GM18520 (cell line): ENCODE measurements at regions not wholly inside any gene's neighbourhood (a gene's known extent, or its start where the extent isn't known, plus 50 kb on each side); places are given as distances from the start of the nearest gene placed in this dataset.

ENCODE experiments used
- ATAC-seq: cut with Tn5 transposase; IDR thresholded peaks from one replicate; pipeline ENCODE4 v1.9.1; 2021; ENCODE audit not compliant: unreplicated experiment

DNA sequence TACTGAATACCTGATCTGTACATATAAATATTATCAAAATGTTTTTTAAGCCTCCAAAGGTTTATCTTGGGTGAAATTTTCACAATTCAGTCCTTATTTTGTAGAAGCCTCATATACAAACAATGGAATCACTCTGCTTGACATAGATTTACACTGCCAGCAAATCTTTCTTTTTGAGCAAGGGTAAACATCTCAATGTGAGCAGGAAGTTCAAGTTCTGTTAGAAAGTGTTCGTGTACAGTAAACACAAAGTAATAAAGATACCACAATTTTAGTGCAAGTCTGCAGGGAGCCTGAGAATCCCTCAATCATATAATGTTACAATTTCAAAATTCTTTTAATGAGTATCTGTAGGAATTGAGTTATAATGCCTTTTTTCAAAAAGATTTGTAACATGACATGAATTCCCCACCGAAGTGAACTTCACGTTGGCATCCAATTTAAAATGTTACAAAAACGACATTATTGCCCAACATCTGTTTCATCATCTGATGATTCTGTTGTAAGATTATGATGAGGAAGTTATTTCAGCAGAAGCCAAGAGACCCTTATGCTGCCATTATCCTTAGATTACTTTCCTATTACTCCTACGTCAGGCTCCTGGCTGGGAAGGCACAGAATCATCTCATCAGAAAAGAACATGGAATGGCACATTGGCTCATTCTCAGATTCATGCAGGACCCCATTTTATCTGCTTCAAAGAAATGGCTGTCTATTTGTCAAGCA lies 283.9 kb upstream of the ACVR2A start:
- ATAC-seq, result no peak

DNA sequence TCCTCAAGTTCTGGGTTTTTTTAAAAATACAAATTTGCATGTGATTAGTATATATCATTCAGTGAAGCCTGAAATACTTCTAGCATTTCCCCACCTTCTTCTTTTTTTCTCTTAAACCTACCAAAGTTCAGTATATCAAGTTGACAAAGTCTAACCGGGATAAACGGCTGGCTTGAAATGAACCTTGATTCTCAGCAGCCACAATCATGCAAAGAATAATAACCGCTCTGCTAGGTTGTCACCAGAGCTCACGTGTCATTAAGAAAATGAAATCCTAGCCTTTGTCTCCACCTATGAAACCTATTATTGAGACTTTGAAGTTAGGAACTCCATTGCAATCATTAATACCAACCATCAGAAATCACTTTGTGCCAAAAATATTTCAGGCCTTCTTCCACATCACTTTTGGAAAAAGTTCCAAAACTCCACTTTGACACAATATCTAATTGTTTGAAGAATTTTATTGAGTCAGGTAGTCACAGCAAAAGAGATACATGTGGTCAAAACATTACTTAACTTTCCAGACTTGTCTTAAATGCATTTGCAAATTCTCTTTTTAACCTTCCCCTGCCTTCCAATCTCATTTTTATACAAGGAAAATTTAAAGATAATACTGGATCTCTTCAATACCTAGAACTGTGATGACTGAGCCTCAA lies 285.6 kb upstream of the ACVR2A start:
- no peak for ATAC-seq

DNA sequence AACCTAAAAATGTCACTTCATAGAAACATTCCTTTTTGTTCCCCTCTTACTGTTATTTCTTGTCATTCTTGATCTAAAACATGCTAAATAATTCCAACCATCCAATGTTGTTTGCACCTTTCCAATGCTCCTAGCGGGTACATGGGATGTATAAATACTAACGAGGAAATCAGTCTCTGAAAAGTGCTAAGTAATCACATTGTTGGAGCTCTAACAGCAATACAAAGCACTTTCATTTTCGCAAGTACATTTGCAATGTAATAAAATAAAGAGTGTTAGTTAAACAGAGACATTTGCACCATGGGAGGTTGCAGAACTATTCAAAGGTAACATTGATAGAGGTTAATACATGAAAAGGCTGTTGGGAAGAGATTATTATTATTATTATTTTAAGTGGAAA lies 286.2 kb upstream of the ACVR2A start:
- no peak for ATAC-seq

DNA sequence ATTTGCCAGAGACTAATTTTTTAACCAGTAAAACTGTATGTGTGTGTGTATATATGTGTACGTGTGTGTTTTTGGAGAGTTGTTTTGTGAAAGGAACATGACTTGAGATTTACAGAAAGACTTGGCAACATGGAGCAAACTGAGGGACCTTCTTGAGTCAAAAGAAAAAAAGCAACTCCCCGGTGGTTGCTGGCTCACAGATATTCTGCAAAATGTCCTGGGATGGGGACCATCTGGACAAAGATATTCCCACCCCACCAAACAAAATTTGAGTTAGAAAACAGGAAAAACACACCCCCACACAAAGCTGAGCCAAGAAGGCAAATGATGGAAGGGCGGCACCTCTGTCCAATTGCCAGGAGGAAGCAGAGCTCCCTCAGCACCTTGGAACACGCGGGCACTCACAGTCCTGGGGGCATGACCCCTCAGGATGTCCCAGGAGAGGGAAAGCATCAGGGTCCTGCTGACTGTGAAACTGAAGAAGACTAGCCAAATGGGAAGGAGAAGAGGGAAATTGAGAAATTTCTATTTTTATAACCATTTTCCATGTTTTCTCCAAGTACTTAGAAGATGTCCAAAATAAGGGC lies 290.2 kb upstream of the ACVR2A start:
- no peak for ATAC-seq

DNA sequence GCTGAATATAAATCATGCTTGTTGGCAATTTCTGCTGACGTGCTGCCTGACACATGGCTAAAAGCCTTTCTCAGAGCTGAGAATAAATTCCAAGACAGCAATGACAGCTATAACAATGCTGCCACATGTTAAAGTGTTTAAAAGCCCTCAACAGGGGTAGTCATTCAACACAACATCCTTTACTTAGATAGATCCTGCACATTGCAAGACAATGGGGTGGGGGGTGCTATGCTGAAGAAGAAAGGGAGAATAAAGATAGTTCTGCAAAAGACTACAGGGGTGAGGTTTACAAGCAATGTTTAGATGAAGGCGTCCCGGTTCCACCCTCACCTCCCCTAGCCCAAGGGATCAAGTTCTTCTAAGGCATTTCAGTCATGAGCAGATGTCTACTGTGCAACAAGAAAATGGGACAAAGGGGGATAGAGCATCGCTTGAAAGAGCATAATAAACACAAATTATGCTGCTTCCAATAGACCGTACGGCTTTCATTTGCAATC lies 291.0 kb upstream of the ACVR2A start:
- ATAC-seq, result no peak

DNA sequence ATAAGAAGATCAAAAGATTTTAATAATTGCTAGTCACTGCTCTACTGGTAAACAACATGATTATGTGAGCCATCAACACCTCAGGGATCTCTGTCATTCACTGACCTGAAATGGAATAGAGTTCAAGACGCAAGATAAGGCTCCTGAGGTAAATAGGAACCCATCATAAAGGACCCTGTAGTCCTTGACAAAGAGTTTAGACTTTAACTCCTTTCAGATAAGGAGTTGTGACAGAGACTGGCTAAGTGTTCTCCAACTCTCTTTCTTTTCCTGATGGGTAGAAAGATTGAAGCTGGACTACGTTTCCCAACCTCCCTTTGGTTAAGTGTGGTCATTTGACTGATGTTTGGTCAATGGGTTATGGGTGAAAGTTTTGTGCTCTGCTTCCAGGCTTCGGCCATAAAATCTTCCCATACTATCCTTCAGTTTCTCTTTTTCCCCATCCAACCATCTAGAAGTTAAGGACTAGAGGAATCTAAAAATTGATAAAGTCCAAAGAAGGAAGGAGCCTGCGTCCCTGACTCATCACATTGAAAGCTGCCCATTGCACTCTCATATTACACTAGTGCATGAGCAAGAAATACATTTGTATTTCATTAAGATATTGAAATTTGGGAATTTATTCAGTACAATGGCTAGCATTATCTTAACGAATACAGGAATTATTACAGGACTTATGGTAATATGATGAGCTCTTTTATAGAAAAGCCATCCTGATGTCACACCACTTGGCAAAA lies 293.7 kb upstream of the ACVR2A start:
- no peak for ATAC-seq

DNA sequence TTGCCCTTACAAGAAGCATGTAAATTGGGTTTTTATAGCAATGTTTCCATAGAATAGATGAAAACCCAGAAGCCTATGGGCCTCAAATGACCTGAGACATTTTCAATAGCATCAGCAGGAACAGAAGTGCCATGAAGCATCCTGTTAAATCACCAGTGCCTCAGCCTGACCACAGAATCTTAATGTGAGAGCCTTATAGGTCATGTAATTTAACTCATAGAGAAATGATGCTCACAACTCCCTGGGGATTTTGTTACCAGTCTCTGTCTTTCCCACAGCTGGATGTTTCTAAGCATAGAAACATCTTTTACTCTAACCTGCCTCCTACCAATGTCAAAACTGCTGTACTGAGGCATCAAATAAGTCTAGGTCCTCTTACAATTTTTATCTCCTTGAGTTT lies 295.8 kb upstream of the ACVR2A start:
- ATAC-seq, result no peak

DNA sequence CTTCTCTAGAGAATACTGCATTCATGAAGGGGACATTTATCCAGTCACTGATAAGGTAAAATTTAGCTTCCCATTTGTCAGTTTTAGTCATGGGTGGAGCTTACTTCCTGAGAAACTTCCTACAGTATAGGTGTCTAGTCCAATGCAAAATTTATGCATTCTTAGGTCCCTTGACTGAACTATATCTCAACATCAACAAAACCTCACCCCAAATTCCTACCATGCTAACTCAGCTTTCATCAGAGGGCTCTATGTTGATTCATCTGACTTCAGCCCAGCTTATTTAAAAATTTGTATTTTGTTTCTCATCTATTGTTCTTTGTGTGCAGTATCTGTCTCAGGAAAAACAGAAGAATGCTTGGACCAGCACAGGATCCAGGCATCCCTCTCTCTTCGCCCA lies 296.4 kb upstream of the ACVR2A start:
- no peak for ATAC-seq

DNA sequence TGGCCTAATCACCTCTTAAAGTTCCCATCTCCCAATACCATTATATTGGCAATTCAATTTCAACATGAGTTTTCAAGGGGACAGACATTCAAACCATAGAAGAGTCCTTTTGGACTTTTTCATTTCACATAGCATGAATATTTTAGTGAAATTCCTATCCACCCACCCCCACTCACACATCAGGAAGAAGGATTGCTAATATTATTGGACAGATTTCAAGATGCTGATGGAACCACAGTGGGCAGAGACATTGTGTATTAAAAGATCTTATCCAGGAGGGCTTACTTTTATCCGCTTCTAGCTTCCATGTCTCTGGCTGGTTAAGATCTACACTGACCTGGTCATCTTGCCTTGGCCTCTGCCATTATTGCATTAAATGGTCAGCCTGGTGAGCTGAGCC lies 297.4 kb upstream of the ACVR2A start:
- no peak for ATAC-seq

DNA sequence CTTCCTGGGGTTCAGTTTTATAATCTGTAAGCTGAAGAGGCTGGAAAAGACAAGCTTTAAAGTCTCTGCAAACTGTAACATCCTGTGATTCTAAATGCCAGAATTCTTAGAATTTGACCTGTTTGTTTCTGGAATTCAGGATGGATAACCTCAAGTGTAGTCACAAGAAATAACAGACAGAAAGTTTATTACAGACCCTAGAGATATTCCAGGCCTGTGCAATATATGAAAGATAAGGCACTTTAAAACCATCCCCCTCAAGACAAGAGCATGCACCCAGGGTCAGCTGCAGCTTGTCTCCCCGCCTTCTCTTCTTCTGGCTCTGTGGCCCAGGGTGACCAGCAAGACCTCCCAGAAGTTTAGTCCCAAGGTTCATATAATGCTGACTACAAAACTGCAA lies 298.7 kb upstream of the ACVR2A start:
- ATAC-seq, result no peak

DNA sequence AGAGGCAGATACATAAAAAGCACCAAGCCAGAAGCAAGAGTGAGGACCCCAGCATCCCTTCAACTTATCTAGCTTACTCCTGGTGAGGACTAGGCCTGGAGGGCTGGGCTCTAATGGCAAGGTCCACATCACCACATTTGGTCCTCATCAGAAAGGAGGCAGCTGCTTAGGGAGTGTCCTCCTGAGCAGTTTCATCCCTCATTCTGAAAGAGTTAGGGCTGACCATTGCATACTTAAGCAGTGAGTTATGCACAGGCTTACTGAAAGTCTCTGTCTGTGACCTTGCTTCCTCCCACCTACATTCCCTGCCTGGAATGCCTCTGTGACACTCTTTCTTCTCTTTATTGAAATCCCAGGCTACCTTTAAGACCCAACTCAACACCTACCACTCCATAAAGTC lies 301.8 kb upstream of the ACVR2A start:
- ATAC-seq, result no peak

DNA sequence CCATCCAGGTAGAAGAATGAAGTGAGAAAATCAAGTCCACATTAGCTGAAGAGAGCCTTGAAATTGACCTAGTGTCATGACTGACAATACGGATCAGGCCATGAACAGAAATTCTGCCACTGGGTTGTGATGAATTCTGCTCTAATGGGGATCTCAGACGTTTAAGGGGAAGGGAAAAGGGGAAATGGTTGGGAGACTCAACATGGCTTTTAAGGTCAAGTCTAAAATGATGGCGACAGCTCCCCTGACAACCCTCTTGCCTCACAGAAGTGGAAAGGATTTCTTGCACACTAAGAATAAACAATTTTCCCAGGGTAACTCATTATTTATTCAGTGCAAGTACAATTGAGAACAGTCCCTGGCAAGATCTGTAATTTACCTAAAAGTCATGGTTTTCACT lies 302.5 kb upstream of the ACVR2A start:
- no peak for ATAC-seq

DNA sequence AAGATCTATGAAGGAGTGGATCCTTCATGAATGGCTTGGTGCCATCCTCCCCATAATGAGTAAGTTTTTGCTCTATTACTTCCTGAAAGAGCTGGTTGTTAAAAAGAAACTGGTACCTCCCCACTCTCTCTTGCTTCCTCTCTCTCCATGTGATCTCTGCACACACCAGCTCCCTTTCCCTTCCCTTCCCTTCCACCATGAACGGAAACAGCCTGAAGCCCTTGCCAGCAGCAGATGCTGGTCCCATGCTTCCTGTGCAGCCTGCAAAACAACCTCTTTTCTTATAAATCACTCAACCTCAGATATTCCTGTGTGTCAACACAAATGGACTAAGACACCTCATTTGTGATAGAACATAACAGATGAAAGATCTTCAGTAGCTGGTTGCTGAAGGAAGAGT lies 303.5 kb upstream of the ACVR2A start:
- no peak for ATAC-seq

DNA sequence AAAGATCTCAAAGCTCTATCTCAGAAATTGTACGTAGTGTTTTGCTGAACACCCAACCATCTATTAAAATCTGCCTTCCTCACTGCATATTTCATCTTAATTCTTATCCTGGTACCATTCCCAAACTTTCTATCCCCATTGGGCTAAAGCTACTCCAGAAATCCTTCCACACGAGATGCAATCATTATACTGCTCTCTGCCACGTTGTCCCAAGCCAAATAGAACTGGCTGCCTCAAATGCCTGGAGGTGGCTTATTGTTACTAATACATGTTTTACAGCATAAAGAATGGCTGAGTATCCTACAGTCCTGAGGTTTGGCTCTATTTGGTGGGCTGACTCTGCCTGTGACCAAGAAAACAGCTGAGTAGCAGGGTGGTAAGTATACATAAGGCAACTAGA lies 306.0 kb upstream of the ACVR2A start:
- ATAC-seq, result no peak

DNA sequence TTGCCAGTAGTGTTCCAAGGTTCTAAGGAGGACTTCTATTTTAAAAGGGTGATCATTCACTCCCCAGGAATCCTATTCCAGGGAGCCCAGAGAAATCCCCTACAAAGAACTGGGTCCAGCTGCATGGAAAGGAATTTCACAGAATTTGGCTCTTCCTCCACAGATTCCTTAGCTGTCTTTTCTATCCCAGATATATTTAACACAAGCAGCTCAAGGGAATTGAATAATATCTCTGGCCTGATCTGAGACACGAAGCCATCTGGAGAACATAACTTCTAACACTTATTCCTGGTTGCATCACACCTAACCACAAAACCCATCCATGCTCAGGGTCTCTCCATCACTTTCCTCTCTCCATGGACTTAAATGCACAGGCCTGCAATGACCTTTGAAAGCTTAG lies 306.7 kb upstream of the ACVR2A start:
- no peak for ATAC-seq

DNA sequence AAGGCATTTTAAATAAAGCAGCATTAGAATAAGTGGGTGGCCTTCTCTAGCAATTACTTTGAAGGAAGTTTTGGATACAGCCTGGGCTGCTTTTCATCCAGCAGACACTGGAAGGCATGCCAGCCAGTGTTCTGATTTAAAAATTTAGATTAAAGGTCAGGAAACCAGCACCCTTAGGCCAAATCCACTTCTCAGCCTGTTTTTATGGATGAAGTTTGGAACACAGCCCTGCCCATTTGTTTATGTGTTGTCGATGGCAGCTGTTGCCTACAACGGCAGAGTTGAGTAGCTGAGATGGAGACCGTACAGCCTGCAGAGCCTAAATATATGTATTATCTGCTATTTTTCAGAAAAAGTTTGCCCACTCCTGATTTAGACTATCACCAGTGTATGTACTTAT lies 313.6 kb upstream of the ACVR2A start:
- ATAC-seq, result no peak

DNA sequence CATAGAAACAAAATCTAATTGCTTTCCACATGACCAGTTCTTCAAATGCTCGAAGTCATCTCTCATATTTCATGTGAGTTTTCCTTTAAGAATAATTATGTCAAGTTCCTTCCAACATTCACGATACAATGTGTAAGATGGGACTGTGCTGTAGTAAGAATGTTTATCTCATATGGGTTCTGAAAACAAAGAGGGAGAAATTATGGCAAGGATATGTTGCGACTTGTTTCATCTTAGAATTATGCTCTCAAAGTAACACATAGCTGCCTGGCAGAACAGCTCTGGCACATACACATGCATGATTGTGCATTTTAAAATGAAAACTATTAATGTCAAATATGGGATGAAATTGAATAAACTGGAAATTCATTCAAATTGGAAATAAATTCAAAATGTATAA lies 314.8 kb upstream of the ACVR2A start:
- ATAC-seq, result no peak

DNA sequence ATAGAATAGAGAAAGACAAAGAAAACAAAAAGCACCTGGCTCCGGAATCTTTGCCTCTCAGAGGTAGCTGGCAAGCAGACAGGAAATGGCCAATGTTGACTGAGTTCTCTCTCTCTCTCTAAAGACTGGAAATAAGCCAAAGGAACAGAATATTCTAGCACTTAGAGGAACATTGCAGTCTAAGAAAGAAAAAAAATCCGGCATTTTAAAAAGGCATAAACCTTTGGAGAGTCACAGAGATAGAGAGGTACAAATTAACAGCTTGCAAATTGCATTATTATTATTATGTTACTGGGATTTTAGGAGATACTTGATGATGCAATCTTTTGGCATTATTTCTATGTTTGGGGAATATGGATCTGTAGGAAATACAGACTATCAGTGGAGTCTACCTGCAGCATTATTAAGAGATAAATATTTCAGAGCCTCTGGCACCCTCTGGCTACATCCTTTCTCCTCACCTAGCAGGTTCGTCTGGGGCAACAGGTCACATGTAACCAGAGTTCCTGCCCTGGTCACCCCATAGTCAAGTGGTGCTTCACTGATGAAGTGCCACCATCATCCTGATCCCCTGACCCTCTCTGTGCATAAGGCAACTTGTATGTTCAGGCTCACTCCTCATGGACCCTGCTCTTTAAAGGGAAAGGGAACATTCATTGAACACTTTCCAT lies 318.9 kb upstream of the ACVR2A start:
- no peak for ATAC-seq

DNA sequence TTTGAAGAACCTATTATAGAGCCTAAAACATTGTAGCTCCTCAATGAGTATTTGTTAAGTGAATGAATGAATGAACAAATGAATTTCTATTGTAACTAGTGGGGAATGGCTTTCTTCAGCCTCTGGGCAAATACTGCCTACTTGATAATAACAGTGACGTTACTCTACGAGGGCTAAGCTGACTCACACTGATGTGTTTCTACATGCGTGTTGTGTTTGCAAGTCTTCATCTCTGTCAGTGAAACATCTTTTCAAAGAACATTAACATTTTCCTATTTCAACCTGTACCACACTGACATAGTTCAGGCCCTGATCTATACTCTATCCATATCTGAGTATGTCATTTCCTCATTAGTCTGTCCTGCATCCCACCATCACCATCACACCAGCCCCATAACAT lies 319.9 kb upstream of the ACVR2A start:
- no peak for ATAC-seq

DNA sequence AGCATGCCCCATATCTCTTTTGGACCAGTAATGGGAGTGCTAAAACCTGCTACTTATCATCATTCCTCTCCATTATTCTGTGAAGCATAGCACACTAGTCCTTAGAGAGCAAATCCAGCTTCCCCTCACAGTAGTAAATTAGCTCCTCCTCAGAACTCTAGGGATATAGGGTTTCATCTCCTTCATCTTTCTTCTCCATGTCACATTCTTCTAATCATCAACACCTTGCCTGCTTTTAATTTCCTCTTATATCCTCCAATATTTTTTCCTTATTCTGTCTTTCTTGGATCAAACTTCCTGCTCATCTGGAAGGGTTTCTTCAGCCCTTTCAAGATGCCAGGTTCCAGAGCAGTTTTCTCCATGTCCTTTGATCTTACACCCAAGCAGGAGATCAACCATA lies 321.4 kb upstream of the ACVR2A start:
- ATAC-seq, result no peak

DNA sequence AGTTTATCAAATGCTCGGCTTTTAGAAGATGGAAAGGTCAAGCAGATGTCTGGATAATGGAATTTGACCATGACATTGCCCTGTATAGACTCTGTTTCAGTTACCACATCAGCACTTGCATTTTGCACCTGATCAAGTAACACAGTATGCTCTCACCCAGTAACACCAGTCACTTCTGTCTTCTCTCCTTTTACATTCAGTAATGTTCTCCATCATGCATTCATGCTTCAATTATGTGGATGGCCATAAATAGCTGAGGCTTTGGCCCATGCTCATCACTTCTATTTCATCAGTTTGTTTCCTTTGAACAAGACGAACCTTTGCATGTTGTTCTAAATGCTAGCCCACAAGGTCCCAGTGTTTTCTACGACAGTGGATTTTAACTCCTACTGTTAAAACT lies 322.9 kb upstream of the ACVR2A start:
- no peak for ATAC-seq
